HEK293 (cell line): ENCODE measurements at regions not wholly inside any gene's neighbourhood (a gene's known extent, or its start where the extent isn't known, plus 50 kb on each side); places are given as distances from the start of the nearest gene placed in this dataset.

Experiments used
- CTCF ChIA-PET: fragments of 350-600 bp; formaldehyde crosslinking; extraction: SDS; loops from one replicate; lab custom pipeline; 2021; ENCODE audit warnings: antibody characterized with exemption; lab: Yijun Ruan, JAX
- POLR2A ChIA-PET: fragments of 300-600 bp; formaldehyde crosslinking; extraction: SDS; loops from one replicate; lab custom pipeline; 2020; ENCODE audit warnings: antibody characterized with exemption, inconsistent platforms; lab: Yijun Ruan, JAX
- H3K27ac ChIP-seq: fragments of 200-500 bp; sonication (Bioruptor generic); 2 replicates; pipeline ENCODE4 v1.5.1; 2014; ENCODE audit warnings: low read depth, low read length, control low read depth, inconsistent platforms; ENCODE audit errors: extremely low read depth
- H3K36me3 ChIP-seq, 2 experiments: fragments of 200-500 bp in 1 of 2; sonication (Bioruptor generic) in 1 of 2; 1 replicate in 1 of 2; 2 replicates in 1 of 2; pipeline ENCODE4 v1.5.1; 2014 to 2017; ENCODE audit warnings: inconsistent platforms in 2 of 2, low read length in 2 of 2; ENCODE audit not compliant: control insufficient read depth in 2 of 2, insufficient read depth in 1 of 2
- H3K4me1 ChIP-seq: fragments of 200-500 bp; sonication (Bioruptor generic); 2 replicates; pipeline ENCODE4 v1.5.1; 2014; ENCODE audit warnings: mild to moderate bottlenecking, low read length, inconsistent platforms; ENCODE audit not compliant: control insufficient read depth, insufficient read depth
- H3K4me3 ChIP-seq: 2 replicates; pipeline ENCODE4 v1.5.1; 2011; ENCODE audit warnings: low read depth, mild to moderate bottlenecking, control low read depth, low read length, moderate library complexity
- H3K9me3 ChIP-seq: fragments of 200-500 bp; sonication (Bioruptor generic); 2 replicates; pipeline ENCODE4 v1.5.1; 2014; ENCODE audit warnings: low read depth, low read length, inconsistent platforms; ENCODE audit not compliant: control insufficient read depth, insufficient read depth
- GLI4 ChIP-seq: fragments of 450-650 bp; formaldehyde crosslinking; IDR thresholded peaks from 2 replicates; pipeline ENCODE4 v1.5.1; 2016; ENCODE audit warnings: missing biosample characterization, missing genetic modification characterization
- PBX3 ChIP-seq: sonication (generic); formaldehyde crosslinking; IDR thresholded peaks from 2 replicates; pipeline ENCODE4 v1.8.1; 2022; ENCODE audit warnings: mild to moderate bottlenecking, moderate library complexity, missing genetic modification reagents
- PRDM4 ChIP-seq: fragments of 450-650 bp; formaldehyde crosslinking; IDR thresholded peaks from 2 replicates; pipeline ENCODE4 v1.5.1; 2017; ENCODE audit warnings: missing biosample characterization, missing genetic modification characterization
- TSHZ1 ChIP-seq: fragments of 450-650 bp; formaldehyde crosslinking; IDR thresholded peaks from 2 replicates; pipeline ENCODE4 v1.5.1; 2016; ENCODE audit warnings: missing biosample characterization, missing genetic modification characterization, borderline replicate concordance
- ZBTB10 ChIP-seq: fragments of 450-650 bp; formaldehyde crosslinking; IDR thresholded peaks from 2 replicates; pipeline ENCODE4 v1.5.1; 2016; ENCODE audit warnings: missing biosample characterization, missing genetic modification characterization
- ZNF239 ChIP-seq: fragments of 450-650 bp; formaldehyde crosslinking; IDR thresholded peaks from 2 replicates; pipeline ENCODE4 v1.5.1; 2016; ENCODE audit warnings: missing biosample characterization, missing genetic modification characterization
- ZNF280D ChIP-seq: fragments of 450-650 bp; formaldehyde crosslinking; IDR thresholded peaks from 2 replicates; pipeline ENCODE4 v1.5.1; 2016; ENCODE audit warnings: missing biosample characterization, missing genetic modification characterization
- ZNF354C ChIP-seq: fragments of 450-650 bp; formaldehyde crosslinking; IDR thresholded peaks from 2 replicates; pipeline ENCODE4 v1.5.1; 2016; ENCODE audit warnings: missing biosample characterization, missing genetic modification characterization, low read depth, borderline replicate concordance
- ZNF530 ChIP-seq: fragments of 450-650 bp; formaldehyde crosslinking; IDR thresholded peaks from 2 replicates; pipeline ENCODE4 v1.5.1; 2016; ENCODE audit warnings: low read depth, missing biosample characterization, missing genetic modification characterization
- ZNF558 ChIP-seq: fragments of 450-650 bp; formaldehyde crosslinking; IDR thresholded peaks from 2 replicates; pipeline ENCODE4 v1.5.1; 2016; ENCODE audit warnings: missing biosample characterization, missing genetic modification characterization
- ZNF654 ChIP-seq: fragments of 450-650 bp; formaldehyde crosslinking; IDR thresholded peaks from 2 replicates; pipeline ENCODE4 v1.5.1; 2016; ENCODE audit warnings: low read depth, missing biosample characterization, missing genetic modification characterization
- ZNF692 ChIP-seq: fragments of 450-650 bp; formaldehyde crosslinking; IDR thresholded peaks from 2 replicates; pipeline ENCODE4 v1.5.1; 2016; ENCODE audit warnings: missing biosample characterization, missing genetic modification characterization
- ZXDB ChIP-seq: fragments of 450-650 bp; formaldehyde crosslinking; IDR thresholded peaks from 2 replicates; pipeline ENCODE4 v1.5.1; 2016; ENCODE audit warnings: missing biosample characterization, missing genetic modification characterization

- Histone ChIP-seq H3K4me3 (no peak overlapping the region), H3K9me3 (no peaks in the 10 kb centered on the region; the same call in 1 of the 2 replicates), H3K27ac (no peak overlapping the region), H3K4me1 (no peaks in the 10 kb centered on the region), H3K36me3 (no peaks in the 10 kb centered on the region)
- CTCF ChIA-PET: interaction anchor here (0.6 to 3.7 kb wide), 3 partner anchors 11 to 1910 kb away, joined by 3 to 21 read pairs (median 4); no protein-coding TSS in a partner anchor
- TF ChIP-seq TSHZ1: no peak
- no peak for TF ChIP-seq ZNF354C (tag by site-specific recombination)
- TF ChIP-seq, all 188 proteins: peak for 0
- POLR2A ChIA-PET: interaction anchor here (0.6 kb wide), 1 partner anchor 46 kb away, joined by 3 read pairs; no protein-coding TSS in a partner anchor
Measured at GRCh38 chr7:24370541-24370940, 86.6 kb downstream of the NPY start.

- TF ChIP-seq ZNF654 (tag by site-specific recombination): no peak
- TF ChIP-seq GLI4 (tag by site-specific recombination): no peak
- TF ChIP-seq ZXDB: no peak
- no peak for TF ChIP-seq ZNF558
- no peak for TF ChIP-seq ZNF280D
- TF ChIP-seq ZNF530 (tag by site-specific recombination): no peak
- no peak for TF ChIP-seq ZNF692 (tag by site-specific recombination)
- no peak for TF ChIP-seq ZBTB10 (tag by site-specific recombination)
- no peak for TF ChIP-seq ZNF239 (tag by site-specific recombination)
- TF ChIP-seq PRDM4: no peak
- no peak for TF ChIP-seq PBX3 (CRISPR knock-in tag)
- TF ChIP-seq, all 188 proteins: peak for 0
- H3K9me3 ChIP-seq: no peaks in the 10 kb centered on the region; the same call in 1 of the 2 replicates
- no peaks in the 10 kb centered on the region for H3K4me1 ChIP-seq
- H3K27ac ChIP-seq: no peak overlapping the region
- H3K36me3 ChIP-seq: no peaks in the 10 kb centered on the region
- no peak overlapping the region for H3K4me3 ChIP-seq
- ChIA-PET POLR2A (no interaction called here), CTCF (interaction anchor here (0.6 to 3.7 kb wide), 3 partner anchors 8 to 55 kb away, joined by 3 to 21 read pairs (median 5); no protein-coding TSS in a partner anchor)
Measured at GRCh38 chr7:24372961-24373955, 89.3 kb downstream of the NPY start.
